ENCODE measurements at regions not wholly inside any gene's neighbourhood (a gene's known extent, or its start where the extent isn't known, plus 50 kb on each side); places are given as distances from the start of the nearest gene placed in this dataset.
A peak's percentile ranks its signal among the peaks of the same experiment; 100 is the strongest.

GRCh38 chr5:117435203-117435602 lies 860.6 kb upstream of the SEMA6A start:
- no peak for TF ChIP-seq RELA (CRISPR knock-in tag; IDR thresholded peaks at IDR 0.05; ENCODE audit: borderline replicate concordance)
- TF ChIP-seq ZSCAN18 (CRISPR knock-in tag; IDR thresholded peaks at IDR 0.05), result no peak
- no peak for TF ChIP-seq CBFB (CRISPR knock-in tag; IDR thresholded peaks at IDR 0.05; ENCODE audit: low read depth)
- no peak for TF ChIP-seq ZNF138 (CRISPR knock-in tag; conservative IDR thresholded peaks at IDR 0.05)
- TF ChIP-seq, protein P1, sequence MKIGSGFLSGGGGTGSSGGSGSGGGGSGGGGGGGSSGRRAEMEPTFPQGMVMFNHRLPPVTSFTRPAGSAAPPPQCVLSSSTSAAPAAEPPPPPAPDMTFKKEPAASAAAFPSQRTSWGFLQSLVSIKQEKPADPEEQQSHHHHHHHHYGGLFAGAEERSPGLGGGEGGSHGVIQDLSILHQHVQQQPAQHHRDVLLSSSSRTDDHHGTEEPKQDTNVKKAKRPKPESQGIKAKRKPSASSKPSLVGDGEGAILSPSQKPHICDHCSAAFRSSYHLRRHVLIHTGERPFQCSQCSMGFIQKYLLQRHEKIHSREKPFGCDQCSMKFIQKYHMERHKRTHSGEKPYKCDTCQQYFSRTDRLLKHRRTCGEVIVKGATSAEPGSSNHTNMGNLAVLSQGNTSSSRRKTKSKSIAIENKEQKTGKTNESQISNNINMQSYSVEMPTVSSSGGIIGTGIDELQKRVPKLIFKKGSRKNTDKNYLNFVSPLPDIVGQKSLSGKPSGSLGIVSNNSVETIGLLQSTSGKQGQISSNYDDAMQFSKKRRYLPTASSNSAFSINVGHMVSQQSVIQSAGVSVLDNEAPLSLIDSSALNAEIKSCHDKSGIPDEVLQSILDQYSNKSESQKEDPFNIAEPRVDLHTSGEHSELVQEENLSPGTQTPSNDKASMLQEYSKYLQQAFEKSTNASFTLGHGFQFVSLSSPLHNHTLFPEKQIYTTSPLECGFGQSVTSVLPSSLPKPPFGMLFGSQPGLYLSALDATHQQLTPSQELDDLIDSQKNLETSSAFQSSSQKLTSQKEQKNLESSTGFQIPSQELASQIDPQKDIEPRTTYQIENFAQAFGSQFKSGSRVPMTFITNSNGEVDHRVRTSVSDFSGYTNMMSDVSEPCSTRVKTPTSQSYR (CRISPR knock-in tag; IDR thresholded peaks at IDR 0.05), result no peak
- TF ChIP-seq FOXP4 (CRISPR knock-in tag; IDR thresholded peaks at IDR 0.05), result no peak
- TF ChIP-seq FOXK1 (CRISPR knock-in tag; IDR thresholded peaks at IDR 0.05), result no peak
- no peak for TF ChIP-seq ZBTB43 (CRISPR knock-in tag; IDR thresholded peaks at IDR 0.05)
- no peak for TF ChIP-seq NFATC4 (CRISPR knock-in tag; IDR thresholded peaks at IDR 0.05)
- no peak for TF ChIP-seq ZNF219 (CRISPR knock-in tag; IDR thresholded peaks at IDR 0.05; ENCODE audit: borderline replicate concordance)
- TF ChIP-seq OVOL2 (CRISPR knock-in tag; IDR thresholded peaks at IDR 0.05; ENCODE audit: borderline replicate concordance), result no peak
- ChIA-PET CTCF (interaction anchor here (1.6 to 3.3 kb wide), 2 partner anchors 10 to 20 kb away, joined by 5 to 35 read pairs; no protein-coding TSS in a partner anchor), POLR2A (no interaction called here)
- no peak overlapping the region for H3K27ac Mint-ChIP-seq
- H3K4me3 Mint-ChIP-seq, result no peak overlapping the region
- DNase-seq (ENCODE audit: low spot score) (no peak), ATAC-seq (no peak)
- H3K36me3 Mint-ChIP-seq, result no peaks in the 10 kb centered on the region
- H3K27me3 Mint-ChIP-seq (ENCODE audit: low read depth), result no peaks in the 10 kb centered on the region
- no peaks in the 10 kb centered on the region for H3K9me3 Mint-ChIP-seq
- H3K4me1 Mint-ChIP-seq, result peaks cover 40% of the 10 kb centered on the region

DNA sequence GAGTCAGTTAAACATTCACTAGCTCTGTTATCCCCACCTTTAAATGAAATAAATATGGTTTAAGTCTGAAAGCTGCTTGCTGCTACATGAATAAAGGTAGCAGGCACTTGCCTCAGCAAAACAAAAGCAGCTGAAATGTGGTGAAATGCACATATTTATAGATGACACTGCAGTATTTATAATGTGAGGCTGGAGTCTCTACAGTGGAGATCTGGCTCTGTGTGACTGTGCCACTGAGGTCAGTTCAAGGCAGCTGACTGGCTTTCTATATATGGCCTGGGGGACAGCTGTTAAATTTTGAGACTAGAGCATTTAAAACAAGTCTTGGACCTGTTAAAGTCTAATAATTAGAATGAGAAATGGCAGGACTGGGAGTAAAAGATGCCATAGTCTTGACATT lies 859.6 kb upstream of the SEMA6A start:
- no peaks in the 10 kb centered on the region for H3K36me3 Mint-ChIP-seq
- TF ChIP-seq NFATC4 (CRISPR knock-in tag; IDR thresholded peaks at IDR 0.05), result no peak
- TF ChIP-seq, protein P2, sequence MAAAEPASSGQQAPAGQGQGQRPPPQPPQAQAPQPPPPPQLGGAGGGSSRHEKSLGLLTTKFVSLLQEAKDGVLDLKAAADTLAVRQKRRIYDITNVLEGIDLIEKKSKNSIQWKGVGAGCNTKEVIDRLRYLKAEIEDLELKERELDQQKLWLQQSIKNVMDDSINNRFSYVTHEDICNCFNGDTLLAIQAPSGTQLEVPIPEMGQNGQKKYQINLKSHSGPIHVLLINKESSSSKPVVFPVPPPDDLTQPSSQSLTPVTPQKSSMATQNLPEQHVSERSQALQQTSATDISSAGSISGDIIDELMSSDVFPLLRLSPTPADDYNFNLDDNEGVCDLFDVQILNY (CRISPR knock-in tag; IDR thresholded peaks at IDR 0.05), result no peak
- no peak for TF ChIP-seq GABPB1 (CRISPR knock-in tag; IDR thresholded peaks at IDR 0.05)
- TF ChIP-seq MLX (CRISPR knock-in tag; IDR thresholded peaks at IDR 0.05), result no peak
- TF ChIP-seq NFYB (CRISPR knock-in tag; conservative IDR thresholded peaks at IDR 0.05; ENCODE audit: low read depth), result no peak
- no peak for TF ChIP-seq RELA (CRISPR knock-in tag; IDR thresholded peaks at IDR 0.05; ENCODE audit: borderline replicate concordance)
- TF ChIP-seq USF1 (CRISPR knock-in tag; IDR thresholded peaks at IDR 0.05), result no peak
- no peaks in the 10 kb centered on the region for H3K27me3 Mint-ChIP-seq (ENCODE audit: low read depth)
- H3K27ac Mint-ChIP-seq, result no peak overlapping the region
- no peak overlapping the region for H3K4me3 Mint-ChIP-seq
- CTCF ChIA-PET, result interaction anchor here (1.6 to 3.3 kb wide), 2 partner anchors 9 to 21 kb away, joined by 5 to 35 read pairs; no protein-coding TSS in a partner anchor
- POLR2A ChIA-PET, result no interaction called here
- 0 out of 2 replicates have a peak, but pooled peaks have one; percentile 18 for ATAC-seq
- peaks cover 40% of the 10 kb centered on the region for H3K4me1 Mint-ChIP-seq
- DNase-seq (ENCODE audit: low spot score), result no peak
- no peaks in the 10 kb centered on the region for H3K9me3 Mint-ChIP-seq
